ENCODE measurements at regions not wholly inside any gene's neighbourhood (a gene's known extent, or its start where the extent isn't known, plus 50 kb on each side); places are given as distances from the start of the nearest gene placed in this dataset.

DNA sequence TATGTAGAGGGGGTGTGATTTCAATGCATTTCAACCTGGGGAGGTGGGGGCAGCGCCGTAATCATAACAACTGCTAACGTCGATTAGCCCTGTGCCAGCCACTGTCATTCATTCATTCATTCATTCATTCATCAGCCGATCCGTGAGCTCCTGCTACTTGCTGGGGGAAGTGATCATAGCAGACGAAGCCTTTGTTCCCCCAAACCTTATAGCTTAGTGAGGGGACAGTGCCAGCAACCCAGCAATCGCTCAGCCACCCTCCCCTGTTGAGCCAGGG lies 106.5 kb upstream of the GSE1 start:
- TF ChIP-seq, protein P1, sequence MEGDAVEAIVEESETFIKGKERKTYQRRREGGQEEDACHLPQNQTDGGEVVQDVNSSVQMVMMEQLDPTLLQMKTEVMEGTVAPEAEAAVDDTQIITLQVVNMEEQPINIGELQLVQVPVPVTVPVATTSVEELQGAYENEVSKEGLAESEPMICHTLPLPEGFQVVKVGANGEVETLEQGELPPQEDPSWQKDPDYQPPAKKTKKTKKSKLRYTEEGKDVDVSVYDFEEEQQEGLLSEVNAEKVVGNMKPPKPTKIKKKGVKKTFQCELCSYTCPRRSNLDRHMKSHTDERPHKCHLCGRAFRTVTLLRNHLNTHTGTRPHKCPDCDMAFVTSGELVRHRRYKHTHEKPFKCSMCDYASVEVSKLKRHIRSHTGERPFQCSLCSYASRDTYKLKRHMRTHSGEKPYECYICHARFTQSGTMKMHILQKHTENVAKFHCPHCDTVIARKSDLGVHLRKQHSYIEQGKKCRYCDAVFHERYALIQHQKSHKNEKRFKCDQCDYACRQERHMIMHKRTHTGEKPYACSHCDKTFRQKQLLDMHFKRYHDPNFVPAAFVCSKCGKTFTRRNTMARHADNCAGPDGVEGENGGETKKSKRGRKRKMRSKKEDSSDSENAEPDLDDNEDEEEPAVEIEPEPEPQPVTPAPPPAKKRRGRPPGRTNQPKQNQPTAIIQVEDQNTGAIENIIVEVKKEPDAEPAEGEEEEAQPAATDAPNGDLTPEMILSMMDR (IDR thresholded peaks at IDR 0.05) = no peak
- no peak for TF ChIP-seq POLR2A (IDR thresholded peaks at IDR 0.05)
